GM12891 (cell line): ENCODE measurements at regions not wholly inside any gene's neighbourhood (a gene's known extent, or its start where the extent isn't known, plus 50 kb on each side); places are given as distances from the start of the nearest gene placed in this dataset.

Experiments used
- POLR2AphosphoS5 ChIP-seq: IDR thresholded peaks from 2 replicates; pipeline ENCODE4 v1.6.1; 2011; ENCODE audit warnings: low read depth, low read length, control low read depth
- POU2F2 ChIP-seq: IDR thresholded peaks from 2 replicates; pipeline ENCODE4 v1.6.1; 2011; ENCODE audit warnings: low read depth, mild to moderate bottlenecking, control low read depth, low read length, moderate library complexity
- TAF1 ChIP-seq: IDR thresholded peaks from 2 replicates; pipeline ENCODE4 v1.6.1; 2011; ENCODE audit warnings: low read depth, low read length, control low read depth

GRCh38 chr6:126607289-126607688 lies 267.4 kb downstream of the CENPW start:
- TF ChIP-seq TAF1 (no peak), POLR2AphosphoS5 (no peak), POU2F2 (no peak)
